CD14-positive monocyte (primary cell): ENCODE measurements at regions not wholly inside any gene's neighbourhood (a gene's known extent, or its start where the extent isn't known, plus 50 kb on each side); places are given as distances from the start of the nearest gene placed in this dataset.

Experiments
- DNase-seq, 3 donors: peaks; one replicate each; pipeline ENCODE4 v3.0.0-alpha.2; 2011 to 2022
- H2AFZ ChIP-seq: 2 replicates; pipeline ENCODE4 v1.6.0; 2012; ENCODE audit warnings: mild to moderate bottlenecking, low read depth, low read length, inconsistent platforms; ENCODE audit not compliant: insufficient read depth, poor library complexity, severe bottlenecking
- H3K27ac ChIP-seq, 2 donors: 1 replicate in 1 of 2; 2 replicates in 1 of 2; pipeline ENCODE4 v1.5.1; 2012 to 2013; ENCODE audit warnings: low read length in 2 of 2, control low read depth in 1 of 2, inconsistent platforms in 1 of 2, low read depth in 1 of 2, mild to moderate bottlenecking in 1 of 2
- H3K27me3 ChIP-seq, 2 donors: one replicate each; pipeline versions ENCODE4 v1.6.0 to v1.6.1; 2011 to 2013; ENCODE audit warnings: low read length in 2 of 2; ENCODE audit not compliant: control insufficient read depth in 2 of 2, insufficient read depth in 2 of 2
- H3K36me3 ChIP-seq, 2 donors: replicated peaks in 1 of 2; 1 replicate in 1 of 2; 2 replicates in 1 of 2; pipeline versions ENCODE4 v1.5.1 to v1.6.1; 2012 to 2013; ENCODE audit warnings: low read length in 2 of 2, control low read depth in 1 of 2, inconsistent platforms in 1 of 2, mild to moderate bottlenecking in 1 of 2; ENCODE audit not compliant: insufficient read depth in 2 of 2, control insufficient read depth in 1 of 2
- H3K4me1 ChIP-seq, 2 donors: 1 replicate in 1 of 2; 2 replicates in 1 of 2; pipeline versions ENCODE4 v1.5.1 to v1.6.1; 2012 to 2013; ENCODE audit warnings: low read length in 2 of 2, control low read depth in 1 of 2, inconsistent platforms in 1 of 2, mild to moderate bottlenecking in 1 of 2, moderate library complexity in 1 of 2; ENCODE audit not compliant: insufficient read depth in 2 of 2, control insufficient read depth in 1 of 2
- H3K4me2 ChIP-seq: replicated peaks from 2 replicates; pipeline ENCODE3; 2012; ENCODE audit warnings: low read length, moderate library complexity, mild to moderate bottlenecking; ENCODE audit not compliant: poor library complexity, severe bottlenecking; ENCODE audit errors: extremely low read depth
- H3K4me3 ChIP-seq, 3 experiments: fragments of 200-600 bp in 1 of 3; sonication (generic) in 1 of 3; replicated peaks in 1 of 3; 1 replicate in 2 of 3; 2 replicates in 1 of 3; pipeline ENCODE4 v1.5.1; 2011 to 2013; ENCODE audit warnings: low read length in 3 of 3, mild to moderate bottlenecking in 3 of 3, control low read depth in 2 of 3, low read depth in 2 of 3, inconsistent platforms in 1 of 3, moderate library complexity in 1 of 3
- H3K79me2 ChIP-seq: 2 replicates; pipeline ENCODE4 v1.6.0; 2012; ENCODE audit warnings: mild to moderate bottlenecking, control low read depth, inconsistent platforms, low read length, moderate library complexity; ENCODE audit not compliant: insufficient read depth
- H3K9ac ChIP-seq: 2 replicates; pipeline ENCODE4 v1.6.0; 2017; ENCODE audit warnings: low read length, mild to moderate bottlenecking; ENCODE audit not compliant: insufficient read depth, poor library complexity, severe bottlenecking
- H3K9me3 ChIP-seq, 2 donors: replicated peaks in 1 of 2; 1 replicate in 1 of 2; 2 replicates in 1 of 2; pipeline versions ENCODE4 v1.5.1 to v1.6.1; 2012 to 2013; ENCODE audit warnings: low read length in 2 of 2, control low read depth in 1 of 2; ENCODE audit not compliant: control insufficient read depth in 1 of 2, insufficient read depth in 1 of 2
- H4K20me1 ChIP-seq: 2 replicates; pipeline ENCODE4 v1.6.0; 2012; ENCODE audit warnings: mild to moderate bottlenecking, low read length, control low read depth, moderate library complexity; ENCODE audit not compliant: insufficient read depth
- H3K27ac Mint-ChIP-seq, 7 donors: one replicate each; pipeline ENCODE4 v1.8.0; 2020; ENCODE audit warnings: mild to moderate bottlenecking in 7 of 7, mixed read lengths in 7 of 7, moderate library complexity in 6 of 7, inconsistent platforms in 2 of 7
- H3K27me3 Mint-ChIP-seq, 3 donors: one replicate each; pipeline ENCODE4 v1.8.0; 2021 to 2022; ENCODE audit warnings: low read depth in 3 of 3, mild to moderate bottlenecking in 3 of 3, mixed read lengths in 3 of 3, moderate library complexity in 3 of 3, inconsistent platforms in 1 of 3
- H3K36me3 Mint-ChIP-seq, 2 donors: one replicate each; pipeline ENCODE4 v1.8.0; 2020; ENCODE audit warnings: mixed read lengths in 2 of 2, inconsistent platforms in 1 of 2, mild to moderate bottlenecking in 1 of 2
- H3K4me1 Mint-ChIP-seq: one replicate; pipeline ENCODE4 v1.8.0; 2020; ENCODE audit warnings: mild to moderate bottlenecking, mixed read lengths
- H3K4me3 Mint-ChIP-seq, 2 donors: one replicate each; pipeline ENCODE4 v1.8.0; 2020; ENCODE audit warnings: mild to moderate bottlenecking in 2 of 2, mixed read lengths in 2 of 2, moderate library complexity in 1 of 2
- H3K9me3 Mint-ChIP-seq, 7 donors: one replicate each; pipeline ENCODE4 v1.8.0; 2020 to 2022; ENCODE audit warnings: mixed read lengths in 7 of 7, mild to moderate bottlenecking in 6 of 7, moderate library complexity in 6 of 7, inconsistent platforms in 2 of 7
- WGBS: methylation state at CpG from one replicate; pipeline ENCODE4 v1.1.5; 2013; ENCODE audit warnings: missing lambda C conversion rate; ENCODE audit not compliant: insufficient coverage; 5-methylcytosine and 5-hydroxymethylcytosine counted together
- intact Hi-C, 2 donors: fragments of 100-400 bp; cut with micrococcal nuclease; formaldehyde crosslinking; loops; one replicate each; pipeline versions ENCODE4 v1.15.0 to v1.15.1; 2023
- TF ChIP-seq, protein P1 (sequence below): fragments of 200-600 bp; IDR thresholded peaks from one replicate; pipeline ENCODE4 v1.8.0; 2022; ENCODE audit warnings: antibody characterized with exemption, mild to moderate bottlenecking

DNA sequence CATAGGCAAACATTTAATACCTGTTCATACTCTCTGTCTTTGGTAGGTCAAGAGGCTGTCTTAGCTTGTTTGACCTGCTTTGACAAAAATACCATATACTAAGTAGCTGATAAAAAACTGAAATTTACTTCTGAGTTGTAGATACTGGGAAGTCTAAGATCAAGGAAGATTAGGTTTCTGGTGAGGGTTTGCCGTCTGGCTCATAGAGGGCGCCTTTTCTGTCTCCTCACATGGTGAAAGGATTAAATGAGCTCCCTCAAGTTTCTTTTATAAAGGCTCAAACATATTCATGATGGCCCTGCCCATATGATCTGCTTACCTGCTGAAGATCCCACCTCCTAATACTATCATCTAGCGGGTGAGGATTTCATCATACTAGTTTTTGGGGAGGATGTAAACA, 1076.1 kb upstream of the NCAM2 start:
- intact Hi-C loops: no loop called here
- Mint-ChIP-seq H3K27ac (no peak overlapping the region), H3K9me3 (peaks cover 0 to 3% (median 0%) of the 10 kb centered on the region in 7 donors), H3K36me3 (no peaks in the 10 kb centered on the region), H3K4me1 (no peaks in the 10 kb centered on the region), H3K27me3 (no peaks in the 10 kb centered on the region), H3K4me3 (no peak overlapping the region)
- Histone ChIP-seq H3K9ac (no peak overlapping the region), H3K4me1 (no peaks in the 10 kb centered on the region), H3K36me3 (no peaks in the 10 kb centered on the region), H3K79me2 (no peaks in the 10 kb centered on the region), H3K9me3 (peaks cover 0 to 3% of the 10 kb centered on the region in 2 donors), H4K20me1 (no peaks in the 10 kb centered on the region), H3K4me2 (no peak overlapping the region), H3K4me3 (no peak overlapping the region), H3K27ac (no peak overlapping the region), H2AFZ (no peak overlapping the region), H3K27me3 (no peaks in the 10 kb centered on the region)
- DNase-seq: no peak
- no CpG with 5 or more reads among the region's 3 CpGs for whole genome bisulfite sequencing
- TF ChIP-seq, protein P1, sequence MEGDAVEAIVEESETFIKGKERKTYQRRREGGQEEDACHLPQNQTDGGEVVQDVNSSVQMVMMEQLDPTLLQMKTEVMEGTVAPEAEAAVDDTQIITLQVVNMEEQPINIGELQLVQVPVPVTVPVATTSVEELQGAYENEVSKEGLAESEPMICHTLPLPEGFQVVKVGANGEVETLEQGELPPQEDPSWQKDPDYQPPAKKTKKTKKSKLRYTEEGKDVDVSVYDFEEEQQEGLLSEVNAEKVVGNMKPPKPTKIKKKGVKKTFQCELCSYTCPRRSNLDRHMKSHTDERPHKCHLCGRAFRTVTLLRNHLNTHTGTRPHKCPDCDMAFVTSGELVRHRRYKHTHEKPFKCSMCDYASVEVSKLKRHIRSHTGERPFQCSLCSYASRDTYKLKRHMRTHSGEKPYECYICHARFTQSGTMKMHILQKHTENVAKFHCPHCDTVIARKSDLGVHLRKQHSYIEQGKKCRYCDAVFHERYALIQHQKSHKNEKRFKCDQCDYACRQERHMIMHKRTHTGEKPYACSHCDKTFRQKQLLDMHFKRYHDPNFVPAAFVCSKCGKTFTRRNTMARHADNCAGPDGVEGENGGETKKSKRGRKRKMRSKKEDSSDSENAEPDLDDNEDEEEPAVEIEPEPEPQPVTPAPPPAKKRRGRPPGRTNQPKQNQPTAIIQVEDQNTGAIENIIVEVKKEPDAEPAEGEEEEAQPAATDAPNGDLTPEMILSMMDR: no peak

DNA sequence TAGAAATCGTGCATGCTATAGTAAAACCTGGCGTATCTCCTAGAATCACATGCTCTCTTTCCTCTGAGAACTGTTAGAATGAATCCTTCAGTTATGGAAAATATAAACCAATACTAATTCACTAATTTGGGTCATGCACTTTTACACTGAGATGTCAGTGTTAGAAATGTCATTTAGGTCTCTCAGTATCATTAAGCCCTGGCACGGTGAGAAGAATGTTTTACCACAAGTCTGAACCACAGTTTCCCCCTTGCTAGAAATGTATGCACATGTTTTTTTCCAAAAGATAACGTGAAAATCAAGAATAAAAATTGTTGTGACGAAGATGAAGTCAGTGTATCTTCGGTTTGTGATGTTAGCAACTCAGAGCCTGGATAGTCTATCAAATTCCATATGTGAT, 1062.7 kb upstream of the NCAM2 start:
- no peak overlapping the region for H3K9ac ChIP-seq
- Mint-ChIP-seq H3K27ac (no peak overlapping the region), H3K4me3 (no peak overlapping the region), H3K36me3 (no peaks in the 10 kb centered on the region), H3K27me3 (no peaks in the 10 kb centered on the region), H3K9me3 (peaks cover 2 to 12% (median 6%) of the 10 kb centered on the region in 7 donors), H3K4me1 (no peaks in the 10 kb centered on the region)
- TF ChIP-seq, protein P1: no peak
- no peak overlapping the region for H3K4me2 ChIP-seq
- DNase-seq: no peak
- peaks cover 0 to 4% of the 10 kb centered on the region in 2 donors for H3K9me3 ChIP-seq
- intact Hi-C loops: no loop called here
- no peaks in the 10 kb centered on the region for H3K27me3 ChIP-seq
- no peak overlapping the region for H2AFZ ChIP-seq
- H4K20me1 ChIP-seq: no peaks in the 10 kb centered on the region
- H3K4me1 ChIP-seq: no peaks in the 10 kb centered on the region
- no peak overlapping the region for H3K27ac ChIP-seq
- H3K79me2 ChIP-seq: no peaks in the 10 kb centered on the region
- no peak overlapping the region for H3K4me3 ChIP-seq
- 8% methylated on average over 2 of the region's 6 CpGs for WGBS
- H3K36me3 ChIP-seq: no peaks in the 10 kb centered on the region
